Stimulated activated CD8-positive, alpha-beta memory T cell treated with anti-CD3 and anti-CD28 coated beads, Interleukin-15, amount 100 ng/mL, for 4 hours (primary cell): ENCODE measurements at regions not wholly inside any gene's neighbourhood (a gene's known extent, or its start where the extent isn't known, plus 50 kb on each side); places are given as distances from the start of the nearest gene placed in this dataset.

Experiments used
- DNase-seq, 2 donors: peaks; one replicate each; pipeline ENCODE4 v3.0.0-alpha.2; 2020; ENCODE audit warnings: low read depth in 2 of 2

- DNase-seq, result no peak
Measured at GRCh38 chr3:16658004-16658924, 53.0 kb upstream of the DAZL start.

- no peak for DNase-seq
Measured at GRCh38 chr3:16658925-16659793, 53.9 kb upstream of the DAZL start.

- no peak for DNase-seq
Measured at GRCh38 chr3:16663854-16664712, 58.9 kb upstream of the DAZL start.

DNA sequence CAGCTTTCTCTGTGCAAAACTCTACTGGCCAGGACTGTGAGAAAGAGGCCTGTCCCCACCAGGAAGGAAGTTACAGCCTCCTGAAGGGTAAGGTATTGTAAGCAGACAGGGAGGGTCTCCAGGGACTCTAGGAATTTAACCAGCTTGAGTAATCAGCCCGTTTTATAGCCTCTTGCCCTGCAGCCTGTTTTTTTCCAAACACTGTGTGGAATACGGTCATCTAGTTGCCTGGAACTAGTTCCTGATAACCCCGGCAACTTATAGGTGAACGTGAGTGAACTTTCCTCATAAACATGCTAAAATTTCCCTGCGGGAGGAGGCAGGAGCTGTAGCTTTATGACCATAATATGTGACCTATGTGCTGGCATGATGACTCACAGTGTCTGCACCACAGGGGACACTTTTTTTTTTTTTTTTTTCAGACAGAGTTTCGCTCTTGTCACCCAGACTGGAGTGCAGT, 60.1 kb upstream of the DAZL start:
- DNase-seq, result no peak

DNA sequence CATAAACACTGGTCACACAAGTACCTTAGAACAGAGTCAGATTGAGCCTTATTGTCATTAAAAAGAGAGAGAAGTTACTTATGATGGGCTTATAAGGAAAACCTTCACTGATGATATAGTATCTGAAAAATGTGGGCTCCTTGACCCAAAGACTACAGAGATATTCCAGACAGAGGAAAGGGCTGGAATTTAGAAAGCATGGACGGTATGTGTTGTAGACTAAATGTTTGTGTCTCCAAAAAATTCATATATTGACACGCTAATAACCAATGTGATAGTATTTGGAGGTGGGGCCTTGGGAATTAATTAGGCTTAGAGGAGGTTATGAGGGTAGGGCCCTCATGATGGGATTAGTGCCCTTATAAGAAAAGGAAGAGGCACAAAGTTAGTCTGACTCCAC, 61.0 kb upstream of the DAZL start:
- DNase-seq, result no peak

DNA sequence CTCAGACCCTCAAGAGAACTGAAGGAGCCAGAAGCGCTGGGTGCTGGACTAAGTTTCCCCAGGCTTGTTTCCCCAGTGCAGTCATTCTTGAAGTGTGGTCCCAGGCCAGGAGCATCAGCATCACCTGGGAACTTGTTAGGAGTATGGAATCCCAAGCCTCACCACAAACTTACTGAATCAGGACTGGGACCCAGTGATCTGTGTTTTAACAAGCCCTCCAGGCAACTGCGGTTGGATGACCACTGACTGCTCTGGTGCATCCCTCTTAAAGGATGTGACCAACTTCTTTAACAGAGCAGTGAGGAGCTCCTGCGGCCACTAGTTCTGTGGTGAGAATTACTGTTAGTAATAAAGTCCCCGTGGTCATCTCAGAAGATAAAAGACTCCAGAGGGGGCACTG, 62.4 kb upstream of the DAZL start:
- DNase-seq, result no peak

GRCh38 chr3:16668776-16669545, 63.7 kb upstream of the DAZL start:
- no peak for DNase-seq

- no peak for DNase-seq
Measured at GRCh38 chr3:16670191-16670590, 65.0 kb upstream of the DAZL start.

- DNase-seq, result no peak
Measured at GRCh38 chr3:16671690-16672089, 66.5 kb upstream of the DAZL start.

- DNase-seq, result no peak
Measured at GRCh38 chr3:16673530-16673929, 68.3 kb upstream of the DAZL start.

DNA sequence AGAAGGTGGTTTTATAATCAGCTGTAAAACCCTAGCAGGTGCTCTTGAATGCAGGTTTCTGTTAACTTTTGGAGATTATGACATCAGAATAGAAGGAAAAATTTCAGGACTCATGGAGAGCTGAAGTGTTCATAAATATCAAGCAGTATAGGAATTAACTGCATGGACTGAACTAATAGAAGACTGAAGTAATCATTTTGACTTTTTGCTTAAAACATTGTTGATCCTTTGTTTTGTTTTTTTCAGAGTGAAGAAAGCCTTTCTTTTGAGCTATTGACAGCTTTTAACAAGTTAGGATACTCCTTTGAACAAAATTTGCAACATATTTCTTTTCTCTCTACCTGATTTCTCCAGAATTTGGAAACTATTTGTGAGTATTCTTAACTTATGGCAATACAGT, 70.6 kb upstream of the DAZL start:
- DNase-seq, result no peak

DNA sequence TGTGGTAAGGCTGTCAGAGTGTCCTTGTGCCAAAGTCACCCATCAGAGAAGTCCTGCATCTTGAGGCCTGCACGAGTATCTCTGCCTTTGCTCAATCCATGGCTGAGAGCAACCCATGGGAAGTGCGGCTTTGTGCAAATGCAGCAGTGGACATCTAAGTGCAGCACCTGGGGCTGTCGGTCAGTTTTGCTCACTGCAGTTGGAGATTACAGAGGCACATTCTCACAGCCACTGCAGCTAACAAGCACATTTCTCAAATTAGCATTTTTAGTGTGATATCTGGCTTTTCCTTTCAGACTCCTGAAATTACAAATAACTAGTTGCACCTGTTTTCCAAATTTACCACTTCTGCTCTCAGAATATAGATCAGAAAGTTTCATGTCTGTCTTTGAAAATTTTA, 81.5 kb upstream of the DAZL start:
- DNase-seq, result no peak

- no peak for DNase-seq
Measured at GRCh38 chr3:16687221-16687620, 82.0 kb upstream of the DAZL start.

GRCh38 chr3:16692486-16693344, 87.5 kb upstream of the DAZL start:
- no peak for DNase-seq

DNA sequence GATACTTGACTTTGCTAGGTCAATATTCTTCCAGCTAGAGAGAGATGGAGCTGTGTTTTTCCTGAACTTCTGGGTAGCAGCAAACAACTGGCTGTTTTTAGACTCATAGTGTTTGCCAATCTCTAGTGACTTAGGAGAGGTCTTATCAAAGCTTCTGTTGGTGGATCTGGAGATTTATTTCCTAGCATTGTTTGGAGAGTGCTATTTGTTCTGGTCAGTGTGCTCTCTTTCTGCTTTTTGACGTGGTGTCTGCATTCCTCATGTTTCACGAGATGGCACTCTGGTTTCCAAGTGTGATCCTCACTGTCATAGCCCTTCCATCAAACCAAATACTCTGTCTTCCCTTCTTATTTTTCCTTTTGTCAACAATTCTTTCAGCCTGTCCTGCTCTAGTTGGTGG, 88.6 kb upstream of the DAZL start:
- no peak for DNase-seq

GRCh38 chr3:16695710-16696109, 90.5 kb upstream of the DAZL start:
- no peak for DNase-seq

- no peak for DNase-seq
Measured at GRCh38 chr3:16697443-16698147, 92.4 kb upstream of the DAZL start.

DNA sequence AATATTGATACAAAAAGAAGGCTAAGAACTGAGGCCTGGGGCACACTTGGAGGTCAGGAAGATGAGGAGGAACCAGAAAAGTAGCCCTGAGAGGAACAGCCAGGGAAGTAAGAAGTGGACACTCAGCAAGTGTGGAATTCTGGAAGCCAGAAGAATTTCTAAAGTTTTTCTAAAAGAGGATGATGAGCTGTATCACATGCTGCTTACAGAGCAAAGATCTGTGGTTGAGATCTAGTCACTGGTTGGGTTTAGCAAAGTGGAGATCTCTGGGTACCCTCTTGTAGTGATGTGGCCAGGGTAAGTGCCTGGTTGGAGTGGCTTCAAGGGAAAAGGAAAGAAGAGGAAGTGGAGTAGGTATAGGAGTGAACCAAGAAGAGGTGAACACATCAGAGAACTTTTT, 95.4 kb upstream of the DAZL start:
- no peak for DNase-seq

DNA sequence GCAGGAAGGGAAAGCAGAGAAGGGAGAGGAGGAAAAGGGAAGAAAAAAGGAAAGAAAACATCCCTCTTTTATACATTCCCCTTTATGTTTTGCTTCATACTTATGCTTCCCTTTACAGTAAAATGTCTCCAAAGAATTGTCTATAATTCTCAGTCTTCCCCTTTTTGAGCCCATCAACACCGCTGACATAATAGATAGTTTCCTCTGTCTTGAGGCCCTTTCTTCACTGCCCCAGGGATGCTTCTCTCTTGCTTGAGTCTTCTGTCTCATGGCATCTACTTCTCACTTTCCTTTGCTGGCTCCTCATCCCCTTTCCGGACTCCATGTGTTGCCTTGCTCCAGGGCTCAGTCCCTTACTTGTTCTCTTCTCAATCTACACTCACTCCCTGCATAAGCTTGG, 99.7 kb upstream of the DAZL start:
- DNase-seq, result no peak
